OCI-LY3 (cell line): ENCODE measurements at regions not wholly inside any gene's neighbourhood (a gene's known extent, or its start where the extent isn't known, plus 50 kb on each side); places are given as distances from the start of the nearest gene placed in this dataset.
"Not testable (repeated sequence)": the region's sequence is repeated elsewhere in the genome, so short reads cannot be mapped to it uniquely, and the experiment has no call there.

Experiments used
- H2AFZ ChIP-seq: fragments of 200-600, 300-600 bp; shearing (Covaris generic); 2 replicates; pipeline ENCODE4 v1.6.0; 2014; ENCODE audit warnings: antibody characterized with exemption, low read depth, low read length
- H3K27ac ChIP-seq: fragments of 200-600, 300-600 bp; sonication (generic); 2 replicates; pipeline ENCODE4 v1.5.1; 2014; ENCODE audit warnings: mild to moderate bottlenecking, low read length, moderate library complexity, mixed read lengths
- H3K27me3 ChIP-seq: fragments of 200-600, 300-600 bp; sonication (generic); 2 replicates; pipeline ENCODE4 v1.6.1; 2014; ENCODE audit warnings: low read depth, low read length, mixed read lengths
- H3K36me3 ChIP-seq: fragments of 200-600, 300-600 bp; sonication (generic); replicated peaks from 2 replicates; pipeline ENCODE3; 2014; ENCODE audit warnings: low read depth, low read length, mixed read lengths
- H3K4me1 ChIP-seq: fragments of 300-600, 200-600 bp; sonication (generic); 2 replicates; pipeline ENCODE4 v1.6.1; 2014; ENCODE audit warnings: low read length, mixed read lengths
- H3K4me2 ChIP-seq: fragments of 200-600, 300-600 bp; sonication (generic); 2 replicates; pipeline ENCODE4 v1.6.1; 2014; ENCODE audit warnings: low read length, mixed read lengths
- H3K4me3 ChIP-seq: fragments of 300-600, 200-600 bp; sonication (generic); 2 replicates; pipeline ENCODE4 v1.5.1; 2014; ENCODE audit warnings: antibody characterized with exemption, mild to moderate bottlenecking, low read length, moderate library complexity
- H3K79me2 ChIP-seq: fragments of 300-600, 200-600 bp; shearing (Covaris generic); 2 replicates; pipeline ENCODE4 v1.6.1; 2014; ENCODE audit warnings: mild to moderate bottlenecking, low read length, mixed read lengths
- H3K9ac ChIP-seq: fragments of 300-600, 200-600 bp; shearing (Covaris generic); 2 replicates; pipeline ENCODE4 v1.6.0; 2014; ENCODE audit warnings: mild to moderate bottlenecking, low read length, moderate library complexity
- H3K9me3 ChIP-seq: fragments of 200-600, 300-600 bp; shearing (Covaris generic); 2 replicates; pipeline ENCODE4 v1.6.1; 2014; ENCODE audit warnings: low read length, mixed read lengths; ENCODE audit not compliant: insufficient read depth
- H4K20me1 ChIP-seq: fragments of 200-600, 300-600 bp; sonication (generic); 2 replicates; pipeline ENCODE4 v1.6.1; 2016; ENCODE audit warnings: low read length, mixed read lengths; ENCODE audit not compliant: insufficient read depth
- EZH2phosphoT487 ChIP-seq: fragments of 200-600 bp; shearing (Covaris generic); IDR thresholded peaks from 2 replicates; pipeline ENCODE4 v1.6.1; 2018; ENCODE audit warnings: antibody characterized with exemption, mixed run types, low read depth
- TF ChIP-seq, protein P1 (sequence below): fragments of 200-600, 300-600 bp; sonication (generic); IDR thresholded peaks from 2 replicates; pipeline ENCODE4 v1.5.1; 2014; ENCODE audit warnings: antibody characterized with exemption, low read length, low read depth

DNA sequence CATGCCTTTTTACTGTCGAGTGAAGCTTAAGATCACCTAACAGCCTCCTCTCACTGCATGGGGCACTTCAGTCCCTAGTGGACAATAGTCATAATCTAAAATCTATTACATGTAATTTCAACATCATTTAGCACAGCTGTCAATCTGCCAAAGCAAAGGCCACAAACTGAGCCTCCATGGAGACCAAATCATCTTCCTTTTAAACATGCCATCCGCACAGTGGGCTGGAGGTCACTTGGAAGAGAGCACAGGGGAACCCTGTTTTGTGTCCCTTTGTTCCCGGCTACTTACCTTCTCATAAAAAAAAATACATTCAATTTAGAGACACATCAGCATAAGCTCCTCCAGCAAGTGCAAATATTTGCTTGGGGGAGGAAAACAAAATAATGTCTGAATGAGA, 167.3 kb downstream of the SQOR start:
- Histone ChIP-seq H2AFZ (no peak overlapping the region), H3K27me3 (no peaks in the 10 kb centered on the region), H3K27ac (no peak overlapping the region), H4K20me1 (no peaks in the 10 kb centered on the region), H3K4me3 (no peak overlapping the region), H3K9me3 (no peaks in the 10 kb centered on the region), H3K4me1 (peaks cover 6% of the 10 kb centered on the region; the same call in 1 of the 2 replicates), H3K36me3 (no peaks in the 10 kb centered on the region), H3K4me2 (no peak overlapping the region), H3K9ac (no peak overlapping the region), H3K79me2 (no peaks in the 10 kb centered on the region)
- TF ChIP-seq, protein P1, sequence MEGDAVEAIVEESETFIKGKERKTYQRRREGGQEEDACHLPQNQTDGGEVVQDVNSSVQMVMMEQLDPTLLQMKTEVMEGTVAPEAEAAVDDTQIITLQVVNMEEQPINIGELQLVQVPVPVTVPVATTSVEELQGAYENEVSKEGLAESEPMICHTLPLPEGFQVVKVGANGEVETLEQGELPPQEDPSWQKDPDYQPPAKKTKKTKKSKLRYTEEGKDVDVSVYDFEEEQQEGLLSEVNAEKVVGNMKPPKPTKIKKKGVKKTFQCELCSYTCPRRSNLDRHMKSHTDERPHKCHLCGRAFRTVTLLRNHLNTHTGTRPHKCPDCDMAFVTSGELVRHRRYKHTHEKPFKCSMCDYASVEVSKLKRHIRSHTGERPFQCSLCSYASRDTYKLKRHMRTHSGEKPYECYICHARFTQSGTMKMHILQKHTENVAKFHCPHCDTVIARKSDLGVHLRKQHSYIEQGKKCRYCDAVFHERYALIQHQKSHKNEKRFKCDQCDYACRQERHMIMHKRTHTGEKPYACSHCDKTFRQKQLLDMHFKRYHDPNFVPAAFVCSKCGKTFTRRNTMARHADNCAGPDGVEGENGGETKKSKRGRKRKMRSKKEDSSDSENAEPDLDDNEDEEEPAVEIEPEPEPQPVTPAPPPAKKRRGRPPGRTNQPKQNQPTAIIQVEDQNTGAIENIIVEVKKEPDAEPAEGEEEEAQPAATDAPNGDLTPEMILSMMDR = no peak
- no peak for TF ChIP-seq EZH2phosphoT487

- peak overlapping the region; percentile 26; the same call in 1 of the 2 replicates for H3K4me2 ChIP-seq
- H3K36me3 ChIP-seq = no peaks in the 10 kb centered on the region
- H3K9ac ChIP-seq = no peak overlapping the region
- H3K27ac ChIP-seq = no peak overlapping the region
- H4K20me1 ChIP-seq = no peaks in the 10 kb centered on the region
- no peaks in the 10 kb centered on the region for H3K9me3 ChIP-seq
- H3K79me2 ChIP-seq = no peaks in the 10 kb centered on the region
- peaks cover 6% of the 10 kb centered on the region; the same call in 1 of the 2 replicates for H3K4me1 ChIP-seq
- H3K4me3 ChIP-seq = peak overlapping the region; percentile 21; the same call in 1 of the 2 replicates
- H3K27me3 ChIP-seq = no peaks in the 10 kb centered on the region
- no peak overlapping the region for H2AFZ ChIP-seq
- TF ChIP-seq, protein P1 = 0 out of 2 replicates have a peak, but pooled peaks have one; percentile 6
- no peak for TF ChIP-seq EZH2phosphoT487
Measured at GRCh38 chr15:45804028-45804427, 169.2 kb downstream of the SQOR start.

- Histone ChIP-seq H3K36me3 (no peaks in the 10 kb centered on the region), H3K4me3 (no peak overlapping the region), H3K4me1 (no peaks in the 10 kb centered on the region), H3K79me2 (no peaks in the 10 kb centered on the region), H4K20me1 (no peaks in the 10 kb centered on the region), H3K27ac (no peak overlapping the region), H3K4me2 (no peak overlapping the region), H2AFZ (no peak overlapping the region), H3K27me3 (no peaks in the 10 kb centered on the region), H3K9me3 (no peaks in the 10 kb centered on the region), H3K9ac (no peak overlapping the region)
- TF ChIP-seq EZH2phosphoT487 = no peak
- TF ChIP-seq, protein P1 = no peak
Measured at GRCh38 chr15:45810201-45810600, 175.4 kb downstream of the SQOR start.

DNA sequence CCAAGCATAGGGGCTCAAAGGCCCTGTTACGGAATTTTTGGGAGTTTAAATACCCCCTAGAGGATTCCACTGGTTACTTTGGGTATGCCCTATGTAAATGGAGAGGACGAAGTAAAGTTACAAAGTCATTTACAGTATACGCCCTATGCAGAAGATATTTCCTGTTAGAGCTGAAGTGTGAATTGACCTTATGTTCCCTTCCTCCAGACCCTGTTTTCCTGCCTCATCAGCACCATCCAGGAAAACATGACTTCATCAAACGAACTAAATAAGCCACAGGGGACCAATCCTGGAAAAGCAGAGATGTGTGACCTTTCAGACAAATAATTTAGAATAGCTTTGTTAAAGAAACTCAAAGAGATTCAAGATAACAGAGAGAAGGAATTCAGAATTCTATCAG, 177.4 kb downstream of the SQOR start:
- no peak overlapping the region for H3K4me3 ChIP-seq
- H3K4me2 ChIP-seq = no peak overlapping the region
- no peaks in the 10 kb centered on the region for H3K4me1 ChIP-seq
- no peaks in the 10 kb centered on the region for H3K27me3 ChIP-seq
- no peaks in the 10 kb centered on the region for H3K36me3 ChIP-seq
- H4K20me1 ChIP-seq = no peaks in the 10 kb centered on the region
- TF ChIP-seq, protein P1 = no peak
- TF ChIP-seq EZH2phosphoT487 = no peak
- H2AFZ ChIP-seq = no peak overlapping the region
- H3K79me2 ChIP-seq = no peaks in the 10 kb centered on the region
- H3K9ac ChIP-seq = no peak overlapping the region
- H3K27ac ChIP-seq = no peak overlapping the region
- H3K9me3 ChIP-seq = no peaks in the 10 kb centered on the region

DNA sequence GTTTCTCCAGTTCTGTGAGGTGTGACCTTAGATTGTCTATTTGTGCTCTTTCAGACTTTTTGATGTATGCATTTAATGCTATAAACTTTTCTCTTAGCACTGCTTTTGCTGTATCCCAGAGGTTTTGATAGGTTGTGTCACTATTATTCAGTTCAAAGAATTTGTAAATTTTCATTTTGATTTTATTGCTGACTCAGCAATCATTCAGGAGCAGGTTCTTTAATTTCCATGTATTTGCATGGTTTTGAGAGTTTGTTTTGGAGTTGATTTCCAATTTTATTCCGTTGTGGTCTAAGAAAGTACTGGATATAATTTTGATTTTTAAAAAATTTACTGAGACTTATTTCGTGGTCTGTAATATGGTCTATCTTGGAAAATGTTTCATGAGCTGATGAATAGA, 182.7 kb downstream of the SQOR start:
- not testable (repeated sequence) for H4K20me1 ChIP-seq, H3K4me1 ChIP-seq, H3K79me2 ChIP-seq, H3K9ac ChIP-seq, H3K4me2 ChIP-seq, H3K27ac ChIP-seq, H3K36me3 ChIP-seq, H3K9me3 ChIP-seq, H3K4me3 ChIP-seq, H3K27me3 ChIP-seq, H2AFZ ChIP-seq
